Neural cell (in vitro differentiated cells): ENCODE measurements at regions not wholly inside any gene's neighbourhood (a gene's known extent, or its start where the extent isn't known, plus 50 kb on each side); places are given as distances from the start of the nearest gene placed in this dataset.

ENCODE experiments used
- CTCF ChIP-seq: fragments of 450-650 bp; IDR thresholded peaks from 2 replicates; pipeline ENCODE4 v1.5.1; 2014; ENCODE audit warnings: antibody characterized with exemption, mild to moderate bottlenecking, moderate library complexity; ENCODE audit not compliant: poor library complexity, severe bottlenecking
- EP300 ChIP-seq: fragments of 450-650 bp; conservative IDR thresholded peaks from 2 replicates; pipeline ENCODE4 v1.6.1; 2014; ENCODE audit warnings: antibody characterized with exemption, mild to moderate bottlenecking, moderate library complexity; ENCODE audit not compliant: poor library complexity, severe bottlenecking
- EZH2 ChIP-seq: fragments of 200-600, 300-800 bp; shearing (Covaris generic), sonication (generic); IDR thresholded peaks from 2 replicates; pipeline ENCODE4 v1.6.1; 2014; ENCODE audit warnings: antibody characterized with exemption, low read length, borderline replicate concordance, mild to moderate bottlenecking; ENCODE audit not compliant: insufficient read depth, poor library complexity, severe bottlenecking
- POLR2AphosphoS5 ChIP-seq: IDR thresholded peaks from 2 replicates; pipeline ENCODE4 v1.6.1; 2012

- TF ChIP-seq CTCF: no peak
- no peak for TF ChIP-seq EZH2
- TF ChIP-seq EP300: no peak
- TF ChIP-seq POLR2AphosphoS5: no peak
Measured at GRCh38 chr21:14706712-14707510, 160.8 kb upstream of the SAMSN1 start.
